SK-N-SH treated with all-trans-retinoic acid at 6 μM for 48 hours (cell line): ENCODE measurements at regions not wholly inside any gene's neighbourhood (a gene's known extent, or its start where the extent isn't known, plus 50 kb on each side); places are given as distances from the start of the nearest gene placed in this dataset.

Experiments
- ATAC-seq: fragments of 200-7000 bp; cut with Tn5 transposase; 3 replicates; pipeline ENCODE4 v1.9.1; 2020; ENCODE audit warnings: mild to moderate bottlenecking, moderate library complexity
- BACH2 ChIP-seq: fragments of 250-450 bp; sonication (Bioruptor Pico); IDR thresholded peaks from 2 replicates; pipeline ENCODE4 v1.9.0; 2021; ENCODE audit warnings: mild to moderate bottlenecking, borderline replicate concordance
- CSDC2 ChIP-seq: fragments of 250-450 bp; sonication (Bioruptor Pico); IDR thresholded peaks from 2 replicates; pipeline ENCODE4 v1.5.0; 2020; ENCODE audit warnings: mild to moderate bottlenecking, moderate library complexity
- ESRRG ChIP-seq: fragments of 250-450 bp; sonication (Bioruptor Pico); IDR thresholded peaks from 2 replicates; pipeline ENCODE4 v1.6.1; 2021; ENCODE audit warnings: mild to moderate bottlenecking
- GLIS3 ChIP-seq: fragments of 250-450 bp; sonication (Bioruptor Pico); IDR thresholded peaks from 2 replicates; pipeline ENCODE4 v1.5.0; 2020; ENCODE audit warnings: mild to moderate bottlenecking, moderate library complexity
- ISL1 ChIP-seq: fragments of 250-450 bp; sonication (Bioruptor Pico); IDR thresholded peaks from 2 replicates; pipeline ENCODE4 v2.1.2; 2022; ENCODE audit warnings: mild to moderate bottlenecking, moderate library complexity
- OSR1 ChIP-seq: fragments of 250-450 bp; sonication (Bioruptor Pico); IDR thresholded peaks from 2 replicates; pipeline ENCODE4 v1.8.0; 2022; ENCODE audit warnings: moderate library complexity, mild to moderate bottlenecking, inconsistent platforms
- PPARA ChIP-seq: fragments of 250-450 bp; sonication (Bioruptor Pico); IDR thresholded peaks from 2 replicates; pipeline ENCODE4 v1.5.0; 2020; ENCODE audit warnings: mild to moderate bottlenecking, borderline replicate concordance
- RARB ChIP-seq: fragments of 250-450 bp; sonication (Bioruptor Pico); IDR thresholded peaks from 2 replicates; pipeline ENCODE4 v1.8.0; 2021; ENCODE audit warnings: mild to moderate bottlenecking, moderate library complexity
- TCF4 ChIP-seq: fragments of 250-450 bp; sonication (Bioruptor Pico); IDR thresholded peaks from 2 replicates; pipeline ENCODE4 v1.8.0; 2021; ENCODE audit warnings: mild to moderate bottlenecking, moderate library complexity, borderline replicate concordance
- TOX ChIP-seq: fragments of 250-450 bp; sonication (Bioruptor Pico); IDR thresholded peaks from 2 replicates; pipeline ENCODE4 v1.8.0; 2021; ENCODE audit warnings: mild to moderate bottlenecking, moderate library complexity, borderline replicate concordance
- ZFP3 ChIP-seq: fragments of 250-450 bp; sonication (Bioruptor Pico); IDR thresholded peaks from 2 replicates; pipeline ENCODE4 v1.5.0; 2020; ENCODE audit warnings: mild to moderate bottlenecking, moderate library complexity
- ZFP30 ChIP-seq: fragments of 450-650 bp; formaldehyde crosslinking; IDR thresholded peaks from 2 replicates; pipeline ENCODE4 v1.5.0; 2022; ENCODE audit warnings: mild to moderate bottlenecking, moderate library complexity
- ZNF565 ChIP-seq: fragments of 450-650 bp; formaldehyde crosslinking; conservative IDR thresholded peaks from 2 replicates; pipeline ENCODE4 v1.5.0; 2020; ENCODE audit warnings: low read depth, mild to moderate bottlenecking, moderate library complexity
- ZNF70 ChIP-seq: fragments of 450-650 bp; formaldehyde crosslinking; IDR thresholded peaks from 2 replicates; pipeline ENCODE4 v1.5.0; 2020; ENCODE audit warnings: mild to moderate bottlenecking, moderate library complexity
- ZNF8 ChIP-seq: fragments of 450-650 bp; formaldehyde crosslinking; IDR thresholded peaks from 2 replicates; pipeline ENCODE4 v1.5.0; 2020; ENCODE audit warnings: mild to moderate bottlenecking, moderate library complexity
- TF ChIP-seq, protein P1 (sequence below): fragments of 250-450 bp; sonication (Bioruptor Pico); IDR thresholded peaks from 2 replicates; pipeline ENCODE4 v1.5.1; 2020; ENCODE audit warnings: low read depth, mild to moderate bottlenecking, moderate library complexity
- TF ChIP-seq, protein P2 (sequence below): fragments of 250-450 bp; sonication (Bioruptor Pico); IDR thresholded peaks from 2 replicates; pipeline ENCODE4 v1.8.0; 2020; ENCODE audit warnings: mild to moderate bottlenecking, moderate library complexity, borderline replicate concordance
- TF ChIP-seq, protein P3 (sequence below): fragments of 250-450 bp; sonication (Bioruptor Pico); IDR thresholded peaks from 2 replicates; pipeline ENCODE4 v1.8.0; 2021; ENCODE audit warnings: low read depth, mild to moderate bottlenecking, moderate library complexity, borderline replicate concordance
- TF ChIP-seq, protein P4 (sequence below): fragments of 250-450 bp; sonication (Bioruptor Pico); IDR thresholded peaks from 2 replicates; pipeline ENCODE4 v1.5.0; 2020; ENCODE audit warnings: mild to moderate bottlenecking, moderate library complexity

DNA sequence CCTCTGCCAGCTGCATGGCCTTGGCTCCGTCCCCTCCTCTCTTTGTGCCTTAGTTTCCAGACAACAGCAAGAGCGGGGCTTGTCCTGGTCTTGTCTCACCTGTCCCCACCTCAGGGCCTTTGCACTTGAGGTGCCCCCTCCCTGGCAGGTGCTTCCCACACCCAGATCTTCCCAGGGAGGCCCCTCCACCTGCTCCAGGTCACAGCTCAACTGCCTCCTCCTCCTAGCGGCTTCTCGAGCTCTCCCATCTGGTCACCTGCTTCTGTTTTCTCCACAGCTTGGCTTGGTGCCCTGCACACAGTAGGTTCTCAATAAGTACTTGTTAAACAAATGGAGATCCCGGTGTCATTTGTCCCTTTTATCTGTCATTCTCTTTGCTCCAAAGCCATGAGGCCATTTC, 64.3 kb upstream of the ZNF716 start:
- no peak for ATAC-seq
- TF ChIP-seq, protein P1, sequence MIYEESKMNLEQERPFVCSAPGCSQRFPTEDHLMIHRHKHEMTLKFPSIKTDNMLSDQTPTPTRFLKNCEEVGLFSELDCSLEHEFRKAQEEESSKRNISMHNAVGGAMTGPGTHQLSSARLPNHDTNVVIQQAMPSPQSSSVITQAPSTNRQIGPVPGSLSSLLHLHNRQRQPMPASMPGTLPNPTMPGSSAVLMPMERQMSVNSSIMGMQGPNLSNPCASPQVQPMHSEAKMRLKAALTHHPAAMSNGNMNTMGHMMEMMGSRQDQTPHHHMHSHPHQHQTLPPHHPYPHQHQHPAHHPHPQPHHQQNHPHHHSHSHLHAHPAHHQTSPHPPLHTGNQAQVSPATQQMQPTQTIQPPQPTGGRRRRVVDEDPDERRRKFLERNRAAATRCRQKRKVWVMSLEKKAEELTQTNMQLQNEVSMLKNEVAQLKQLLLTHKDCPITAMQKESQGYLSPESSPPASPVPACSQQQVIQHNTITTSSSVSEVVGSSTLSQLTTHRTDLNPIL (CRISPR knock-in tag), result no peak
- TF ChIP-seq BACH2 (CRISPR knock-in tag), result no peak
- TF ChIP-seq, protein P2, sequence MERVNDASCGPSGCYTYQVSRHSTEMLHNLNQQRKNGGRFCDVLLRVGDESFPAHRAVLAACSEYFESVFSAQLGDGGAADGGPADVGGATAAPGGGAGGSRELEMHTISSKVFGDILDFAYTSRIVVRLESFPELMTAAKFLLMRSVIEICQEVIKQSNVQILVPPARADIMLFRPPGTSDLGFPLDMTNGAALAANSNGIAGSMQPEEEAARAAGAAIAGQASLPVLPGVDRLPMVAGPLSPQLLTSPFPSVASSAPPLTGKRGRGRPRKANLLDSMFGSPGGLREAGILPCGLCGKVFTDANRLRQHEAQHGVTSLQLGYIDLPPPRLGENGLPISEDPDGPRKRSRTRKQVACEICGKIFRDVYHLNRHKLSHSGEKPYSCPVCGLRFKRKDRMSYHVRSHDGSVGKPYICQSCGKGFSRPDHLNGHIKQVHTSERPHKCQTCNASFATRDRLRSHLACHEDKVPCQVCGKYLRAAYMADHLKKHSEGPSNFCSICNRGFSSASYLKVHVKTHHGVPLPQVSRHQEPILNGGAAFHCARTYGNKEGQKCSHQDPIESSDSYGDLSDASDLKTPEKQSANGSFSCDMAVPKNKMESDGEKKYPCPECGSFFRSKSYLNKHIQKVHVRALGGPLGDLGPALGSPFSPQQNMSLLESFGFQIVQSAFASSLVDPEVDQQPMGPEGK (CRISPR knock-in tag), result no peak
- TF ChIP-seq OSR1 (CRISPR knock-in tag), result no peak
- no peak for TF ChIP-seq ISL1
- TF ChIP-seq, protein P3, sequence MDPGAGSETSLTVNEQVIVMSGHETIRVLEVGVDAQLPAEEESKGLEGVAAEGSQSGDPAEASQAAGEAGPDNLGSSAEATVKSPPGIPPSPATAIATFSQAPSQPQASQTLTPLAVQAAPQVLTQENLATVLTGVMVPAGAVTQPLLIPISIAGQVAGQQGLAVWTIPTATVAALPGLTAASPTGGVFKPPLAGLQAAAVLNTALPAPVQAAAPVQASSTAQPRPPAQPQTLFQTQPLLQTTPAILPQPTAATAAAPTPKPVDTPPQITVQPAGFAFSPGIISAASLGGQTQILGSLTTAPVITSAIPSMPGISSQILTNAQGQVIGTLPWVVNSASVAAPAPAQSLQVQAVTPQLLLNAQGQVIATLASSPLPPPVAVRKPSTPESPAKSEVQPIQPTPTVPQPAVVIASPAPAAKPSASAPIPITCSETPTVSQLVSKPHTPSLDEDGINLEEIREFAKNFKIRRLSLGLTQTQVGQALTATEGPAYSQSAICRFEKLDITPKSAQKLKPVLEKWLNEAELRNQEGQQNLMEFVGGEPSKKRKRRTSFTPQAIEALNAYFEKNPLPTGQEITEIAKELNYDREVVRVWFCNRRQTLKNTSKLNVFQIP, result no peak
- no peak for TF ChIP-seq ZNF565 (CRISPR knock-in tag)
- TF ChIP-seq GLIS3 (CRISPR knock-in tag), result no peak
- TF ChIP-seq TCF4 (CRISPR knock-in tag), result no peak
- TF ChIP-seq TOX (CRISPR knock-in tag), result no peak

DNA sequence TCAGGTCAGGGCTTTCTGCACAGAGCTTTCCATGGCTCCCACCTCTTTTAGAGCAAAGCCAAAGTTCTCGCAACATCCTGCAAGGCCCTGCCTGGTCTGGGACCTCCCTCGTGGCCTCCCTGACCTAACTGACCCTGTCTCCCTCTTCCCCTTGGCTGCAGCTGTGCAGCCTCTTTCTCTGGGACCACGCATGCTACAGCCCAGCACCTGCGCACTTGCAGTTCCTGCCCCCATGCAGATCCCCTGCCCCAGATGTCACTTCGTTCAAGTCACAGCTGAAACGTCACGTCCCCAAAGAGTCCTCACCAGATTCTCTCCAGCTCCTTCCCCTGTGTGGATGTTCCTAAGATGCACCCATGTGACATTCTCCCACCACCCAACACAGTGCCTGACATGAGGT, 61.2 kb upstream of the ZNF716 start:
- ATAC-seq, result no peak
- TF ChIP-seq ZNF8 (CRISPR knock-in tag), result no peak
- no peak for TF ChIP-seq CSDC2 (CRISPR knock-in tag)
- TF ChIP-seq GLIS3 (CRISPR knock-in tag), result no peak
- TF ChIP-seq ZFP30, result no peak

DNA sequence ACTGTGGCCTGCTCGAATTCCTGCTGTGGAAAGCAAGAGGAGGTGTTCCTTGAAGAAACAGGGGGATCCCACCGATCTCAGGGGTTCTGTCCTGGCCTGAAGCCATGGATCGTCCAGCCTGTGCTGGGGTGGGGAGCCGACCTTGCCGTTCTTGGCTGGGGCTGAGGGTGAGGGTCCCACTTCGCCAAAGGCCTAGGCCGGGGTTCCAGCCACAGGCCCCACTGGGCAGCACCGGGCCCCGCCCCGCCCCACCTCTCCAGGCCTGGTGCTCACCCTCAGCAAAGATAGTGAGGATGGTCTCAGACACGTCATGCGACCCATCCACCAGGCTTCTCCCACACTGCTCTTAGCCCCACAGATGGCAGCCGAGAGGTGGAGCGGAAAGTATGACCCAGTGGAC, 51.4 kb upstream of the ZNF716 start:
- TF ChIP-seq ESRRG (no peak), RARB (CRISPR knock-in tag) (no peak), ZNF8 (CRISPR knock-in tag) (no peak), ZNF565 (CRISPR knock-in tag) (no peak), ZFP30 (no peak), CSDC2 (CRISPR knock-in tag) (no peak), ZFP3 (CRISPR knock-in tag) (no peak), GLIS3 (CRISPR knock-in tag) (no peak), ZNF70 (CRISPR knock-in tag) (no peak), PPARA (CRISPR knock-in tag) (no peak), TCF4 (CRISPR knock-in tag) (no peak)
- TF ChIP-seq, protein P3, result no peak
- TF ChIP-seq, protein P4, sequence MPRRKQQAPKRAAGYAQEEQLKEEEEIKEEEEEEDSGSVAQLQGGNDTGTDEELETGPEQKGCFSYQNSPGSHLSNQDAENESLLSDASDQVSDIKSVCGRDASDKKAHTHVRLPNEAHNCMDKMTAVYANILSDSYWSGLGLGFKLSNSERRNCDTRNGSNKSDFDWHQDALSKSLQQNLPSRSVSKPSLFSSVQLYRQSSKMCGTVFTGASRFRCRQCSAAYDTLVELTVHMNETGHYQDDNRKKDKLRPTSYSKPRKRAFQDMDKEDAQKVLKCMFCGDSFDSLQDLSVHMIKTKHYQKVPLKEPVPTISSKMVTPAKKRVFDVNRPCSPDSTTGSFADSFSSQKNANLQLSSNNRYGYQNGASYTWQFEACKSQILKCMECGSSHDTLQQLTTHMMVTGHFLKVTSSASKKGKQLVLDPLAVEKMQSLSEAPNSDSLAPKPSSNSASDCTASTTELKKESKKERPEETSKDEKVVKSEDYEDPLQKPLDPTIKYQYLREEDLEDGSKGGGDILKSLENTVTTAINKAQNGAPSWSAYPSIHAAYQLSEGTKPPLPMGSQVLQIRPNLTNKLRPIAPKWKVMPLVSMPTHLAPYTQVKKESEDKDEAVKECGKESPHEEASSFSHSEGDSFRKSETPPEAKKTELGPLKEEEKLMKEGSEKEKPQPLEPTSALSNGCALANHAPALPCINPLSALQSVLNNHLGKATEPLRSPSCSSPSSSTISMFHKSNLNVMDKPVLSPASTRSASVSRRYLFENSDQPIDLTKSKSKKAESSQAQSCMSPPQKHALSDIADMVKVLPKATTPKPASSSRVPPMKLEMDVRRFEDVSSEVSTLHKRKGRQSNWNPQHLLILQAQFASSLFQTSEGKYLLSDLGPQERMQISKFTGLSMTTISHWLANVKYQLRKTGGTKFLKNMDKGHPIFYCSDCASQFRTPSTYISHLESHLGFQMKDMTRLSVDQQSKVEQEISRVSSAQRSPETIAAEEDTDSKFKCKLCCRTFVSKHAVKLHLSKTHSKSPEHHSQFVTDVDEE (CRISPR knock-in tag), result no peak
- TF ChIP-seq, protein P1 (CRISPR knock-in tag), result no peak
- no peak for ATAC-seq
